Hindlimb muscle (tissue), 1 donor: ENCODE measurements at regions not wholly inside any gene's neighbourhood (a gene's known extent, or its start where the extent isn't known, plus 50 kb on each side); places are given as distances from the start of the nearest gene placed in this dataset.

ENCODE experiments used
- DNase-seq: peaks from one replicate; pipeline ENCODE4 v3.0.0-alpha.2; 2013

GRCh38 chr9:81108821-81109220 is 580.5 kb downstream of the TLE1 start:
- DNase-seq, result no peak

- DNase-seq, result no peak
Observed at GRCh38 chr9:81108391-81108790, 581.0 kb downstream of the TLE1 start.

GRCh38 chr9:81103597-81104471 is 585.5 kb downstream of the TLE1 start:
- DNase-seq, result no peak

- no peak for DNase-seq
Observed at GRCh38 chr9:81097131-81097847, 592.1 kb downstream of the TLE1 start.

DNA sequence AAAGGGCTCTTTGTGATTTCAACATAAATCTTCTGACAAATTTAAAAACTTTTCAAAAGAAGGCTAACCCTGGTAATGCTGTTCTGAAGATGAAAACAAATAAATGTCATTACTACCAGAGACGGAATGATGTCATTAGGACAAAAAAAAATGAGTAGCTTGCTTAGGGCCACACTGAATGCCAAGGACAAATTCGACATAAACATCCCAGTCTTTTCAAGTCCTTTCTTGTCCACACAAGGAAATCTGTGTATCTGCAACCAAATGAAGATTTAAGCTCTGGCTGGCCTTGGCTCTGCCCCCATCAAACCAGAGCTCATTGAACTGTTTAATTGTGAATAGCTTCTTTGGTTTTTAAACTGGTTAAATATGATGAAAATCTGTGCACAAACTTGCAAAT is 592.7 kb downstream of the TLE1 start:
- no peak for DNase-seq

DNA sequence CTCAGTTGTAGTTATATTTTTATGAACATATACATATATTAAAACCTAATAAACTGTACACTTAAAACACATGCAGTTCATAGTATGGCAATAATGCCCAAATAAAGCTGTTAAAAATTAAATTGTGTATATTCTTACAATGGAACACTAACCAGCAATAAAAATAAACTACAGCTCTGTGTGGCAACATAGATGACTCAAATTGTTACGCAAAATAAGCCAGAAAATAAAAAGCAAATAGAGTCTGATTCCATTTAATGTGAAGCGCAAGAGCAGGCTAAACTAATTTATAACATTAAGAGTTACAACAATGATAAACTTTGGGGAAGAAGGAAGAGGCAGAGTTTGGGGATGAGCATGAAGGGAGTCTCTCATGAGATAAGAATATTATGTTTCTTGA is 597.3 kb downstream of the TLE1 start:
- no peak for DNase-seq

GRCh38 chr9:81088341-81088740 is 601.0 kb downstream of the TLE1 start:
- no peak for DNase-seq

DNA sequence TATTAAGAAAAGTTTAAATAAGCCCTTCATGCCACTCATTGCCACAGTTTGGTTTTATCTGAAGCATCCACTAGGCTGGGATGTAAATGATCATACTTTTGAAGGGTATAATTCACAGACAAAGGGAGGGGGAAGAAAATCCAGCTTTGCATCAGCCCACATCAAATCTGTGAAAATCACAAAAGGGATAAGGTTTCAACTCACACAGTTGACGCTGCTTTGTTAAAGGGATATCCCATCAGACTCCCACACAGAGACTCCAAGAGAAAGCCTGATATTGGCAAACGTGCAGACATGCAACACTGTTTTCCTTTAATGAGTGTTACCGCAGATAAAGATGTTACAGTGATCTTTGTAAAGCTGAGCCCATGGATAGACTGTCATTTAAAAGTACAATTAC is 602.9 kb downstream of the TLE1 start:
- no peak for DNase-seq

DNA sequence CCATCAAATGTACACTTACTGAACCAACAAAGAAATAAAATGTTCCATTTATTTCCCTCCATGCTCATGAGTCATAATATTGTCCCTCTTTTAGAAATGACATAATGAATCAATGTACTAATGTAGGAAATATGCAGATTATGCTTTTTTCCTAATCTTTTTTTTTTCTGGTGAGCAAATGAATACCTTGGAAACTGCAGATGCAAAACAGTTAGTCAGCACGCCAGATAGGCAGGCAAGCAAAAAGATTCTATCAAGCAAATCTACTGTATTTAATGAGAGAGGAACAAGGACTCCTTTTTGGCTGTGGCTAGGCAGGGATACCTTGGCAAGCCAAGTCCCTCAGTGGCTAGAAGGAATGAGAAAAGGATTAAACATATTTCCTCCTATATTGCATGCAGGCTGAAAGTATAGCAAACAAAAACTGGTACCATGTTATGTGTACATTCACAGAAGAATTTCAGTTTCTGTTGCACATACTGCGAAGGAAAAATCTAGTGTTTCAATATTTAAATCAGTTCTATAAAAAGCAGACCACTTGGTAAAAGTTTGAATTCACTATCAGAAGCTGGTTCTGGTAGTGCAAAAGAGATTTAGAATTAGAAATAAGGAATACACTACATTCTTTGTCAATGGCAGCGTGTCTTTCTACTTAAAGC is 605.4 kb downstream of the TLE1 start:
- no peak for DNase-seq

- no peak for DNase-seq
Observed at GRCh38 chr9:81083067-81083466, 606.3 kb downstream of the TLE1 start.

- no peak for DNase-seq
Observed at GRCh38 chr9:81082221-81082620, 607.1 kb downstream of the TLE1 start.

DNA sequence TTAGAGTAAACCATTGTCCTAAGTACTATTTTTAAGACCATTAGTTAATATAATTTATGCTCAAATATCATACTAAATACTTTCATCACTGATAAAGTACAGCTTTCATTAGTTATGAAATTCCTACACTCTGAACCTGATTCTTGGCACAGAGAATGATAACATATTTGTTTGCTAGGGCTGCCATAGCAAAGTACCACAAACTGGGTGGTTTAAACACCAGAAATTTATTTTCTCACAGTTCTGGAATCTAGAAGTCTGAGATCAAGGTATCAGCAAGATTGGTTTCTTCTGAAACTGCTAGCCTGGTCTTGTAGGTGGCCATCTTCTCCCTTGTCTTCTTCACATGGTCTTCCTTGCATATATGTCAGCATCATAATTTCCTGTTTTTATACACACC is 608.4 kb downstream of the TLE1 start:
- DNase-seq, result no peak

DNA sequence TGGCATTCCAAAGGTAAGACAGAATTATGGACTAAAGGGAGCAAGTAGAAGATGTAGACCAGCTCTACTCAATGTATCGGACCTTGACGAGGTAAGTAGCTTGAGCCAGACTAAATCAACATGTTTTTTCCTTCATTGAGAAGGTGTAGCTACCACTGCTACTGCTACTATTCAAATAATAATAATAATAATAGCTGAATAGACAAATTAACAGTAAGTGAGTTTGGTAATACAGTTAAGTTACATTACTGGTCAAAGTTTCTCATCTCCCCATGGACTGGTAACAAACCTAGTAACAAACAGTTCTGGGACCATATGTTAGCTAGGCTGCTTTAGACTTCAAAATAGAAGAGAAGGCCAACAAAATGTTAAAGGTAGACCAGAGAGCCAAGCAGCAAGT is 609.2 kb downstream of the TLE1 start:
- DNase-seq, result no peak

GRCh38 chr9:81079055-81079454 is 610.3 kb downstream of the TLE1 start:
- no peak for DNase-seq

DNA sequence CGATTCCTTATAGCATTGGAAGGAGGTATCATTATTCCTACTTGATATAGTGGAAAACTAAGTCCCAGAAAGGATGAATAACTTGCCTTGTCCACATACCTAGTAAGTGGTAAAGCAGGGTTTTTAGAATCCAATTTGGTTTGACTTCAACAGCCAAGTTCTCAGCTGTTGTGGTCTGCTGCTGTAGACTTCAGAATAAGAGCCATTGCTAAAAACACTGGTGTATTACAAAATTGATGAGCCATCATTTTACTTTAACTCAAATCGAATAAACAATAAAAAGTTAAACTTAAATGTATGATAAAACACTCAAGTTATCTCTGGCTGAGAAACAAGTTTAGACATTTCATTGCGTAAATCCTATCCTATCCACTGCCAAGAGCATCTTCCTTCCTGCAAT is 610.8 kb downstream of the TLE1 start:
- no peak for DNase-seq

- no peak for DNase-seq
Observed at GRCh38 chr9:81077572-81077971, 611.8 kb downstream of the TLE1 start.

DNA sequence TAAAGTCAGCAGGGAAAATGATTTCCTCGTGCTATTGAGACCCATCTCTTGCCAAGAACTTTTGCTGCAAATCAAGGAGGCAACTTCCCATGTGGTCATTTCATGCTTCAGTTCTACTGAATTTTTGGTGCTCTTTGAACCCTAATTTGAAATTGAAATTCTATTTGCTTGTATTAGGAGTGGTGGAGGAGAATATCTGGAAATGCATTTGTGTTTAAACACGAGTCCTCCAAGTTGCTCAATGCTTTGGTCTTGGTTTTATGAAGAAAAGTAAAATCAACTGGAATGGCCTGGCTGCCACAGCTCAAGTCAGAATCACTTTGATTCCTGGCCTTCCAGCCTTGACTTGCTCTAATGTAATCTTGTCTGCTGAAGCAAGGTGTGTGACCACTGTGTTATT is 613.2 kb downstream of the TLE1 start:
- DNase-seq, result no peak

DNA sequence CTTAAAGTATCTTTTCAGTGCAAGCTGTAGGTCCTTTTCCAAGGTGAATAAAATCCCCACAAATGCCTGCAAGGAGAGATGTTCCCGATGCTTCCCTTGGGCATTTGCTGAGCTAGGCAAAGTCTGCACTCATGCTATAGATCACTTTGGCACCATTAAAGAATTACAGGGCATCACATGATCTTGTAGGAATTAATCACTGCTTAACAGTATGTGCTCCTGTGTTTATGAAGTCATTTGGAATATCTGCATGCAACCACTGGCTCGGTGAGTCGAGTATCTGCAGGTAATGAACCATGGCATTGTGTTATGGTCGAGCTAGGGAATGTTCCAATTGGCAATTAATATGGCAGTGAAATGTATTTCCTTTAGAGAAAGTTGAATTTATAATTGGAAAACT is 615.1 kb downstream of the TLE1 start:
- no peak for DNase-seq

- no peak for DNase-seq
Observed at GRCh38 chr9:81073821-81074220, 615.5 kb downstream of the TLE1 start.

DNA sequence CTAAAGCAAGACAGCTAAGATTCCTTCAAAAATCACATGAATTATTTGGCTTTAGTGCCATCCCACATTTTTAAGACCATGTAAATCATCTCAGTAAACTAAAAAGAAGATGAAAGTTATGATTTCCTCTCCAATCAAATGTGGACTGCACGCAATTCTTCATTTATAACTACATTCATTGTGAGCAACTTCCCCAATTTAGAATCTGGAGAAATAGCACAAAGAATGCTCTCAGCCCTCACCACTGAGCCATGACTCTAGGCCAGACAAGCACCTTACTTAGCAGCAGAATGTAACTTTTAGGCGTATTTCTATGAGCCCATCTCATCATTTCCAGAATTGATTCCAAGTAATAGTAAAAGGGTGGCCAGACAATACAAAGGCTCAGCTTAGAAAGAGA is 616.6 kb downstream of the TLE1 start:
- DNase-seq, result no peak

GRCh38 chr9:81071108-81071507 is 618.2 kb downstream of the TLE1 start:
- DNase-seq, result no peak

- DNase-seq, result no peak
Observed at GRCh38 chr9:81070689-81071088, 618.7 kb downstream of the TLE1 start.

DNA sequence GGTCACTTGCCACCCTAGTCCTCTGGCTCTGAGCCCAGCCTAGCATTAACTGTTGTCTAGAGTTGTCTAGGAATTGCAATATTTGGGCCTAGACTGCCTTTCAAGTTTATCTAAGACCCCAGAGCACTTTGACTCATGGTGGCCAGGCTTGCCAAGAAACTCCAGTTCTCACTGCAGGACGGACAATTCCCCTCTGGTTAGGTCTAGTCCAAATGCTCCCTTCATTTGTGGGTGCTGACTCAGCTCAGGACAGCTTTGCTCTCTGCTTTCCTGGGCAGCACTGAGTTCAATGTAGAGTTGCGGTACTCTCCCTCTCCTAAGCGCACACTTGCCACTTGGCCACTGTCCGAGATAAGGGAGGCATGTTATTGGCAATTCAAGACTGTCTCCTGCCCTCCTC is 619.4 kb downstream of the TLE1 start:
- no peak for DNase-seq
